B cell (primary cell): ENCODE measurements at regions not wholly inside any gene's neighbourhood (a gene's known extent, or its start where the extent isn't known, plus 50 kb on each side); places are given as distances from the start of the nearest gene placed in this dataset.
"Not testable (repeated sequence)": the region's sequence is repeated elsewhere in the genome, so short reads cannot be mapped to it uniquely, and the experiment has no call there.

ENCODE experiments used
- ATAC-seq: fragments of 200-7000 bp; cut with Tn5 transposase; one replicate; pipeline ENCODE4 v1.10.0; 2021; ENCODE audit warnings: low read depth, mild to moderate bottlenecking, moderate number of reproducible peaks, moderate library complexity
- CTCF ChIA-PET: fragments of 350-600 bp; sonication (Branson Sonifier 250); formaldehyde crosslinking; loops from one replicate; lab custom pipeline; 2021; ENCODE audit warnings: antibody characterized with exemption, inconsistent platforms; lab: Charles Lee
- POLR2A ChIA-PET: fragments of 350-600 bp; sonication (Branson Sonifier 250); formaldehyde crosslinking; loops from one replicate; lab custom pipeline; 2021; ENCODE audit warnings: antibody characterized with exemption; lab: Charles Lee
- DNase-seq: peaks from one replicate; pipeline ENCODE4 v3.0.0; 2013
- H2AFZ ChIP-seq: 2 replicates; pipeline ENCODE4 v1.6.1; 2012; ENCODE audit warnings: mild to moderate bottlenecking, low read depth, low read length; ENCODE audit not compliant: insufficient read depth, poor library complexity, severe bottlenecking
- H3K27ac ChIP-seq, 2 donors: 1 replicate in 1 of 2; 2 replicates in 1 of 2; pipeline ENCODE4 v1.5.1; 2012 to 2013; ENCODE audit warnings: low read length in 2 of 2, mild to moderate bottlenecking in 2 of 2, moderate library complexity in 1 of 2
- H3K27me3 ChIP-seq, 4 experiments: fragments of 200-600 bp in 1 of 4; sonication (generic) in 1 of 4; replicated peaks in 1 of 4; 1 replicate in 2 of 4; 2 replicates in 2 of 4; pipeline versions ENCODE4 v1.6.1 to v1.7.0; 2013 to 2016; ENCODE audit warnings: low read length in 3 of 4, mild to moderate bottlenecking in 2 of 4, mixed read lengths in 1 of 4, moderate library complexity in 1 of 4; ENCODE audit not compliant: insufficient read depth in 4 of 4, control insufficient read depth in 3 of 4; ENCODE audit errors: control extremely low read depth in 1 of 4
- H3K36me3 ChIP-seq, 2 experiments: replicated peaks in 1 of 2; 1 replicate in 1 of 2; 2 replicates in 1 of 2; pipeline versions ENCODE4 v1.6.1 to v1.7.1; 2013; ENCODE audit warnings: low read length in 1 of 2; ENCODE audit not compliant: insufficient read depth in 2 of 2, control insufficient read depth in 1 of 2; ENCODE audit errors: control extremely low read depth in 1 of 2, extremely low read depth in 1 of 2
- H3K4me1 ChIP-seq, 2 donors: fragments of 200-600 bp in 1 of 2; sonication (generic) in 1 of 2; 1 replicate in 1 of 2; 2 replicates in 1 of 2; pipeline versions ENCODE4 v1.5.1 to v1.6.1; 2013 to 2017; ENCODE audit warnings: low read length in 2 of 2; ENCODE audit not compliant: control insufficient read depth in 2 of 2, insufficient read depth in 2 of 2
- H3K4me2 ChIP-seq: replicated peaks from 2 replicates; pipeline ENCODE3; 2012; ENCODE audit warnings: mild to moderate bottlenecking, low read depth, low read length; ENCODE audit not compliant: poor library complexity, severe bottlenecking
- H3K4me3 ChIP-seq, 5 experiments: fragments of 200-600 bp in 1 of 5; sonication (generic) in 1 of 5; 1 replicate in 3 of 5; 2 replicates in 2 of 5; pipeline versions ENCODE4 v1.5.1 to v1.7.0; 2011 to 2016; ENCODE audit warnings: low read length in 4 of 5, mild to moderate bottlenecking in 4 of 5, low read depth in 2 of 5, control low read depth in 1 of 5, moderate library complexity in 1 of 5; ENCODE audit not compliant: insufficient read depth in 1 of 5; ENCODE audit errors: control extremely low read depth in 1 of 5, extremely low read depth in 1 of 5
- H3K79me2 ChIP-seq: fragments of 200-600 bp; sonication (generic); one replicate; pipeline ENCODE4 v1.6.0; 2016; ENCODE audit warnings: low read length; ENCODE audit not compliant: control insufficient read depth, insufficient read depth
- H3K9ac ChIP-seq: fragments of 200-600 bp; sonication (generic); 2 replicates; pipeline ENCODE4 v1.6.1; 2017; ENCODE audit warnings: mild to moderate bottlenecking, low read length, moderate library complexity
- H3K9me3 ChIP-seq, 3 donors: one replicate each; pipeline versions ENCODE4 v1.6.1 to v1.7.1; 2013; ENCODE audit warnings: low read length in 2 of 3; ENCODE audit not compliant: control insufficient read depth in 2 of 3, insufficient read depth in 1 of 3; ENCODE audit errors: control extremely low read depth in 1 of 3
- H4K20me1 ChIP-seq: 2 replicates; pipeline ENCODE4 v1.6.0; 2012; ENCODE audit warnings: mild to moderate bottlenecking, low read length; ENCODE audit not compliant: insufficient read depth, control insufficient read depth, poor library complexity, severe bottlenecking
- H3K27ac Mint-ChIP-seq: one replicate; pipeline ENCODE4 v1.8.0; 2021; ENCODE audit warnings: mixed read lengths
- H3K27me3 Mint-ChIP-seq: one replicate; pipeline ENCODE4 v1.8.0; 2021; ENCODE audit warnings: mixed read lengths
- H3K4me1 Mint-ChIP-seq: one replicate; pipeline ENCODE4 v1.8.0; 2021; ENCODE audit warnings: mixed read lengths
- H3K4me3 Mint-ChIP-seq: one replicate; pipeline ENCODE4 v1.8.0; 2021; ENCODE audit warnings: mixed read lengths
- H3K9me3 Mint-ChIP-seq: one replicate; pipeline ENCODE4 v1.8.0; 2022; ENCODE audit warnings: mixed read lengths; ENCODE audit not compliant: insufficient read depth
- CTCF ChIP-seq: fragments of 200-600 bp; IDR thresholded peaks from one replicate; pipeline ENCODE4 v1.8.0; 2022; ENCODE audit warnings: antibody characterized with exemption, mild to moderate bottlenecking
- EZH2 ChIP-seq: IDR thresholded peaks from 2 replicates; pipeline ENCODE4 v1.6.1; 2012; ENCODE audit warnings: borderline replicate concordance, low read depth, mild to moderate bottlenecking, moderate library complexity, low read length; ENCODE audit not compliant: insufficient read depth, poor library complexity, severe bottlenecking
- WGBS: methylation state at CpG from one replicate; pipeline ENCODE4 v1.1.5; 2013; ENCODE audit warnings: missing lambda C conversion rate; ENCODE audit not compliant: insufficient coverage; 5-methylcytosine and 5-hydroxymethylcytosine counted together
- intact Hi-C: fragments of 100-400 bp; cut with micrococcal nuclease; formaldehyde crosslinking; loops from one replicate; pipeline ENCODE4 v1.10.0; 2022

DNA sequence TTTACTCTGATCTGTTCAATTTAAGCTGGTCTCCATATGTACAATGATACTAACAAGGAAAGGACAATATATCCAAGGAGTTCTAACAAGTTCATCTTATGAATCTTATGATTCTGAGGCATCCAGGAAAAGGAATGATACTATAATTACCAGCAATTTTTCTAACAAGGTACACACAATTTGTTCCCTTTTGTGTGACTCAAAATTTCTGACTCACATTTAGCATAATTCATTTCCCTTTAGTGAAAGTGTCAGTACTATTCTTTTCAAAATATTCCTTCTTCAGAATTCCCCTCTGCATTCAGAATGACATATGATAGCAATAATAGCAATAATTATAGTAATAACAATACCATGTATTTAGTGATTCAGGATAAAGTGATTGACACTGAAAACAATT, 594.8 kb downstream of the DMRTA1 start:
- no peaks in the 10 kb centered on the region for H3K36me3 ChIP-seq
- no peak for TF ChIP-seq CTCF
- Mint-ChIP-seq H3K4me1 (no peaks in the 10 kb centered on the region), H3K4me3 (no peak overlapping the region), H3K9me3 (peaks cover 7% of the 10 kb centered on the region), H3K27ac (no peak overlapping the region), H3K27me3 (no peaks in the 10 kb centered on the region)
- H3K9ac ChIP-seq, result no peak overlapping the region
- POLR2A ChIA-PET, result no interaction called here
- CTCF ChIA-PET, result no interaction called here
- H3K4me1 ChIP-seq, result no peaks in the 10 kb centered on the region
- no peaks in the 10 kb centered on the region for H3K27me3 ChIP-seq
- no peak overlapping the region for H2AFZ ChIP-seq
- H3K79me2 ChIP-seq, result no peaks in the 10 kb centered on the region
- no peak overlapping the region for H3K4me3 ChIP-seq
- no peak overlapping the region for H3K27ac ChIP-seq
- H4K20me1 ChIP-seq, result no peaks in the 10 kb centered on the region
- DNase-seq (no peak), ATAC-seq (no peak)
- no peak overlapping the region for H3K4me2 ChIP-seq
- intact Hi-C loops, result no loop called here
- H3K9me3 ChIP-seq, result peaks cover 0 to 7% (median 0%) of the 10 kb centered on the region in 3 donors

- no peak for ATAC-seq
Measured at GRCh38 chr9:23044549-23044948, 597.9 kb downstream of the DMRTA1 start.

GRCh38 chr9:23046026-23046425, 599.4 kb downstream of the DMRTA1 start:
- H3K4me2 ChIP-seq, H3K27ac Mint-ChIP-seq, POLR2A ChIA-PET, H3K9me3 ChIP-seq, intact Hi-C loops, H3K4me3 ChIP-seq, H3K9ac ChIP-seq, H3K4me1 ChIP-seq, H3K27ac ChIP-seq, H3K4me3 Mint-ChIP-seq, H2AFZ ChIP-seq, H3K36me3 ChIP-seq, H3K4me1 Mint-ChIP-seq, H3K79me2 ChIP-seq, H3K27me3 Mint-ChIP-seq, CTCF ChIA-PET, H4K20me1 ChIP-seq, DNase-seq, H3K27me3 ChIP-seq, ATAC-seq: not testable (repeated sequence)
- H3K9me3 Mint-ChIP-seq, result peaks cover 15% of the 10 kb centered on the region
- WGBS, result 100% methylated on average over 1 of the region's 1 CpG

More at GRCh38 chr9:23044549-23044948, 597.9 kb downstream of the DMRTA1 start:
- intact Hi-C loops, result no loop called here
- no peaks in the 10 kb centered on the region for H4K20me1 ChIP-seq
- no peaks in the 10 kb centered on the region for H3K79me2 ChIP-seq
- TF ChIP-seq CTCF (no peak), EZH2 (no peak)
- no peak overlapping the region for H3K4me3 Mint-ChIP-seq
- H3K27ac ChIP-seq, result no peak overlapping the region
- H3K4me2 ChIP-seq, result no peak overlapping the region
- DNase-seq, result no peak
- peaks cover 12% of the 10 kb centered on the region for H3K9me3 Mint-ChIP-seq
- no peaks in the 10 kb centered on the region for H3K36me3 ChIP-seq
- CTCF ChIA-PET, result no interaction called here
- H3K4me3 ChIP-seq, result no peak overlapping the region
- H3K9ac ChIP-seq, result no peak overlapping the region
- POLR2A ChIA-PET, result no interaction called here
- H3K9me3 ChIP-seq, result peaks cover 0 to 7% (median 0%) of the 10 kb centered on the region in 3 donors
- H3K4me1 ChIP-seq, result no peaks in the 10 kb centered on the region
- H3K27ac Mint-ChIP-seq, result no peak overlapping the region
- H3K4me1 Mint-ChIP-seq, result no peaks in the 10 kb centered on the region
- H3K27me3 ChIP-seq, result no peaks in the 10 kb centered on the region
- no peaks in the 10 kb centered on the region for H3K27me3 Mint-ChIP-seq
- no peak overlapping the region for H2AFZ ChIP-seq
